Adipose tissue (tissue), 3 donors: ENCODE measurements at regions not wholly inside any gene's neighbourhood (a gene's known extent, or its start where the extent isn't known, plus 50 kb on each side); places are given as distances from the start of the nearest gene placed in this dataset.
"Not testable (repeated sequence)": the region's sequence is repeated elsewhere in the genome, so short reads cannot be mapped to it uniquely, and the experiment has no call there.

Experiments used
- H3K27ac ChIP-seq: one replicate; pipeline ENCODE4 v1.5.1; 2013; ENCODE audit warnings: low read depth, low read length
- WGBS, 3 donors: extraction: QIAGEN DNeasy Blood & Tissue Kit; methylation state at CpG; one replicate each; pipeline ENCODE4 v1.1.7; 2013; 5-methylcytosine and 5-hydroxymethylcytosine counted together
- donor health status: healthy with polysubstance abuse.
- donor health status: Bipolar disorder and iron deficiency.
- donor health status: healthy.

DNA sequence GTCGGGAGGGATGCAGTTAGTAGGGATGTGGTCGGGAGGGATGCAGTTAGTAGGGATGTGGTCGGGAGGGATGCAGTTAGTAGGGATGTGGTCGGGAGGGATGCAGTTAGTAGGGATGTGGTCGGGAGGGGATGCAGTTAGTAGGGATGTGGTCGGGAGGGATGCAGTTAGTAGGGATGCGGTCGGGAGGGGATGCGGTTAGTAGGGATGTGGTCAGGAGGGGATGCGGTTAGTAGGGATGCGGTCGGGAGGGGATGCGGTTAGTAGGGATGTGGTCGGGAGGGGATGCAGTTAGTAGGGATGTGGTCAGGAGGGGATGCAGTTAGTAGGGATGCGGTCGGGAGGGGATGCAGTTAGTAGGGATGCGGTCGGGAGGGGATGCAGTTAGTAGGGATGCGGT, 96.2 kb downstream of the BDH1 start:
- WGBS, 3 donors = 69 to 75% (median 74%) methylated on average over 18 to 19 of the region's 19 CpGs
- H3K27ac ChIP-seq = not testable (repeated sequence)

DNA sequence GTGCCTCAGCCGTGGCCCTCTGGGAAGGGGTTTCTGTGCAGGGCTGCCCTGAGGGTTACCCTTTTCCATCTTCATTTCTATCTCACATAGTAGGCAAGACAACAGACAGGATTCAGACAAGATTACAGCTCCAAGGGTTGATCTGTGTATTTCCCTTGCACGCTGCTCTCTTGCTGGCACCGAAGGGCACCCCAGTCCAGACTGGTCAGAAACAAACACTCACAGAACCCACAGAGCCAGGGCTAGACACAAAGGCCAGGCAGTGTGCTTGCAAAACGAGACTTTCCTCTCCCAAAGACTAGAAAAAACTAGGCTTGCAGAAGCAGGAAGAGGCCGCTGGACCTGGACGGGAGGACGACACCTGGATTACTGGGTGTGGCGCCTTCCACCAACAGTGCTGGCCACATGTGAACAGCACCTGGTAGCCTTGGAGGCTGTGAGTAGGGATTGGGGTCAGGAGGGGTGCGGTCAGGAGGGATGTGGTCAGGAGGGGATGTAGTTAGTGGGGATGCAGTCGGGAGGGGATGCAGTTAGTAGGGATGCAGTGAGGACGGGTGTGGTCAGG, 96.8 kb downstream of the BDH1 start:
- no peak overlapping the region for H3K27ac ChIP-seq
- 80 to 90% (median 84%) methylated on average over 10 to 11 of the region's 11 CpGs for WGBS, 3 donors

DNA sequence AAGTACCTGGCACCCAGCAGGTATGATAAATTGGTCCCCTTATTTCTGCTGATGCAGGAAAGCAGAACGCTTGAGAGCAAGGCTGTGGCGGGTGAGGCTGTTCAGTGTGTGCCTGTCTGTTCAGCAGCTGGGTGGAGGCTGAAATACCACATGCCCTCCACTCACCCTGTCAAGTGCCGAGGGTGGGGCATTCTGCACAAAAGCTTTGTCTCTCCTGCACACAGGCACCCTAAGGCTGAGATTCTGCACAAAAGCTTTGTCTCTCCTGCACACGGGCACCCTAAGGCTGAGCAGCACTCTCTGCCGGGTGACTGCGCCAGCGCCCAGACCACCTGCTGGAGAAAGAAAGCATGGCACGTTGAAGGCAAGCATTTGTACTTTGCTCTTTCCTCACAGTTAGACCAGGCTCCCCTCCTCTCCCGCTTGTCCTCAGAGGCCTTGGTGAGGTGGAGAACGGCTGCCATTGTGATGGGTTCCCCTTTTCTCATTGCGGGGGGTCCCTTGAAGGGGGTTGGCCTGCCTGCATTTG, 97.5 kb downstream of the BDH1 start:
- H3K27ac ChIP-seq = no peak overlapping the region
- 56 to 65% (median 60%) methylated on average over 11 of the region's 11 CpGs for WGBS, 3 donors

DNA sequence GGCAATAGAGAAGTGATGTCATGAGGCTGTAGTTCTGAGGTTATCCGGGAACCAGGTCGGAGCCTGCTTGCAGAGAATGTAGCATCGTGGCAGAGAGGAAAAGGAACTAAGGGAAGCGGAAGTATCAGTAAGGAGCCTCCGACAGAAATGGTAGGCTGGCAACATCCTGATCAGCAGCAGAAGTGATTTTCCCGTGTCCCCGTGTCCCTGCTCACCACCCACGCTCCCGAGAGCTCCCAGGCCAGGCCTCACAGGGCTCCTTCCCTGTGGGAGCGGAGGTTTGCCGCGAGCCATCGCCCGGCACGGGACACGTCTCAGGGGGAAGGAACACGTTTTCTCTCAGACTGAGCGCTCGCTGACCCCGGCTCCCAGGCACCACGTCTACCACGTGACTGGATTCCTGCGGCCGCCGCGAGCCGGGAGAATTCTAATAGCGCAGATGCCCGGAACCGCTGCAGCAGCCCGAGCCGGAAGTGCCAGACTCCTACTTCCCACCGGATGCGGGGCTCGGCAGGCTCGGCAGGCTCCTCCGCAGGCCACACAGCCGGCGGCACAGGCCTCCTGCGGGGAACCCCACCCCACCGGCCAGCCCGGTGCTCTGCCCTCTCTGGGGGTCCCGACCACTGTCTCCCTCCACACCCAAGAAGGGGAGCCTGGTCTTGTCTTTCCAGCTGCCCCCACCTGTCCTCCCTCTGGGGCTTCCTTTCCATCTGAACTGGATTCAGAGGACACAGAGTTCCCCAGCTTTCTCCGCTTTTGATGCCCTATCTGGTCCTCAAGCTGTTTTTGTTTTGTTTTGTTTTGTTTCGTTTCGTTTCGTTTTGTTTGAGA, 99.3 kb downstream of the BDH1 start:
- peak overlapping the region; percentile 64 for H3K27ac ChIP-seq
- WGBS, 3 donors = 4 to 9% (median 6%) methylated on average over 47 of the region's 47 CpGs

DNA sequence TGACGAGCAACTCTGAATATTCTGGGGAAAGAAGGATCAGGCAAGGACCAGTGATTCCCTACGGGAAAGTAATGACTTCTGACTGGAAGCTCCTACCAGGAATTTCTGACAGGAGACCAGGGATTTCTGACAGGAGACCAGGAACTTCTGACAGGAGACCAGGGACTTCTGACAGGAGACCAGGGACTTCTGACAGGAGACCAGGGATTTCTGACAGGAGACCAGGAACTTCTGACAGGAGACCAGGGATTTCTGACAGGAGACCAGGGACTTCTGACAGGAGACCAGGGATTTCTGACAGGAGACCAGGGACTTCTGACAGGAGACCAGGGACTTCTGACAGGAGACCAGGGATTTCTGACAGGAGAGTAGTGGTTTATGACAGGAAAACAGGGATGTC, 100.9 kb downstream of the BDH1 start:
- not testable (repeated sequence) for H3K27ac ChIP-seq
- WGBS, 3 donors = 73 to 82% (median 80%) methylated on average over 2 of the region's 2 CpGs

DNA sequence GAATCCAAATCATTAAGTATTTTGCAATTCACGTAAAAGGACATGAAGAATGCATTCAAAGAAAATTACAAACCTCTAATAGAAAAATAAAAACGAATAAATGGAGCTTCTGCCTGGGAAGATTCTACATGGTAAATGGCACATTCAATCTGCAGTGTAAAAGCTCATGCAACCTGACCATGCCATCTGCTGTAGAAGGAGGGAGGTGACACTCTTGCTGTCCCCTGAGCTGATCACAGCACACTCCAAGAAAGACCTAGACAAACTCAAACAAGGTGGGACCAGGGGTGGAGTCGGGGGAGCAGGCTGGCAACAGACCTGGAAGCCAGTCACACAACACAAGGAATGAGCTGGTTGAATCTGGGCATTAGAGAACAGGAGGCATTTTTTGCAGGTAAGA, 101.8 kb downstream of the BDH1 start:
- no peak overlapping the region for H3K27ac ChIP-seq
- WGBS, 3 donors = 48 to 66% (median 56%) methylated on average over 3 of the region's 3 CpGs

DNA sequence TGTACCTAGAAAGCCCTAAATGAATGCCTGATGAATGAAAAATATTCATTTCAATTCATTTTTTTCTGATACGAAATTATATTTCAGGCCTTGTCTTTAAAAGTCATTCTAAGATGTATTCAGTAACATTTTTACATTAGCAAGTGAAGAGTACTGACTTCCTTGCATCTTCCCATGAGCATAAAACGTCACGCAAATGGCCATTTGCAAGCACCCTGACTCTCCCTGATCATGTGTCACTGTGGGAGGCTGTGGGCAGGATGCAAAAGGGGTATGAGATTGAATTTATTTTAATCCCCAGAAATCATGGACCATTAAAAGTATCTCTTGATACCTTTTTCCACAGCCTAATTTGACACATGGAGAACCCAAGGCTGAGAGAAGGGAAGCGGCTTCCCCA, 105.0 kb downstream of the BDH1 start:
- no peak overlapping the region for H3K27ac ChIP-seq
- WGBS, 3 donors = 85 to 88% (median 86%) methylated on average over 4 of the region's 4 CpGs

DNA sequence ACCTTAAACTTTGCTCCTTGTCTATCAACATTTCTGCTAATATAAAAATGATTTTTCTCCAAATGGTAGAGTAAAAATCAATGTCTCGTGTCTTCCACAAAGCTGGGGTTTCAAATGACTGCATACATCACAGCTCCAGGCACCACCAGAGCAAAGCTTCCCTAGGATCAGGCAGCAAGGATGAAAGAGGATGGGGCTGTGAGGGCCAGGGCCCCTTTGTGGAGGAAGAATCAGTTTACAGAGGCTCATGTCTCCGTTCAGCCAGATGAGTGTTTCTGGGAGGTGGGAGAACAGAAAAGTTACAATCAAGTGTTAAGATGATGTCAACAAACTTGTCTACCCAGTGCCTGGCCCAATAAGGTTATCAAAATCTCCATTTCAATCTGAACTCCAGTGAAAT, 105.5 kb downstream of the BDH1 start:
- 52 to 86% (median 84%) methylated on average over 2 of the region's 2 CpGs for WGBS, 3 donors
- H3K27ac ChIP-seq = no peak overlapping the region

DNA sequence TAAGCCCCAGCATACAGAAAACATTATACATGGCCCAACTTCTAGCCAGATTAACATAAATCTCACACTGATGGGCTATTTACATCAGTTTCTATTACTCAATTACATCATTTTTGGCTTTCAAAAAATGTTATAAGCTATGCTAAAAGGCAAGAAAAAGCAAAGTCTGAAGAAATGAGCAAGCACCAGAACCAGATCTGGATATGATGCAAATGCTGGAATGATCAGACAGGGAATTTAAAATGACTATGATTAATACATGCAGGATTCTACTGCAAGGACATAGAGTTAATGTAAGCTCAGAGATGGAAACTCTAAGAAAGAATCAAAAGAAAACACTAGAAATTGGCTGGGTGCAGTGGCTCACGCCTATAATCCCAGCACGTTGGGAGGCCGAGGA, 106.6 kb downstream of the BDH1 start:
- 87 to 95% (median 88%) methylated on average over 3 of the region's 3 CpGs for WGBS, 3 donors
- H3K27ac ChIP-seq = not testable (repeated sequence)

DNA sequence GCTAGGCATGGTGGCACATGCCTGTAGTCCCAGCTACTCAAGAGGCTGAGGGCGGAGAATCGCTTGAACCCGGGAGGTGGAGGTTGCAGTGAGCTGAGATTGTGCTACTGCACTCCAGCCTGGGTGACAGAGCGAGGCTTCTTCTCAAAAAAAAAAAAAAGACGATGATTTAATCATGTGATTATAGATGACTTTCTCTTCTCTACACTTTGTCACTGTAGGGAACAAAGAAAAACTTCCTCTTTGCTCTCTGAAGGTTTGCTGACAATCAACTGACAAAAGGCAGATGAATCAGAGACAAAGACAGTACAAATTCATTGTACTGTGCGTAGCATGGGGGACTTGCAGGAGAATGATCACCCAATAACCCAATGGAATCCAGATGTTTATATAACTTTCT, 108.0 kb downstream of the BDH1 start:
- not testable (repeated sequence) for H3K27ac ChIP-seq
- WGBS, 3 donors = 74 to 83% (median 79%) methylated on average over 6 of the region's 6 CpGs

DNA sequence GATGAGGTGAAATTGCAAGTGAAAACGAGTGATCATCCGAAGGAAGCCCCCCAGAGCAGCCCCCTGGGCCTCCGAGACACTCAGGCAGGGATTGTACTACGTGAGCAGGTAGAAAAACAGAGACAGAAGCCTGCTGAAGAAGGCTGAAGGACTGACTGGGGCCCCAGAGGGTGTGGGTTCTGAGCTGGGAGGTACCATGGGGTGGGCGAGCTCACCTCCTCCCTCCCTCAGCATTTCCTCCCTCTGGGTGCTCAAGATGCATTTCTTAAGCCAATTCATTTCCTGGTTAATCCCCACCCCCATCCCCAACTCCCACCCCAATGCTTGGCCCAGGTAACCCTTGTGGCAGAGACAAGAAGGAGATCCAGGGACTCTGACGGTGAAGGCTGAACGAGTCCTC, 108.7 kb downstream of the BDH1 start:
- H3K27ac ChIP-seq = no peak overlapping the region
- 85 to 89% (median 88%) methylated on average over 7 of the region's 7 CpGs for WGBS, 3 donors

DNA sequence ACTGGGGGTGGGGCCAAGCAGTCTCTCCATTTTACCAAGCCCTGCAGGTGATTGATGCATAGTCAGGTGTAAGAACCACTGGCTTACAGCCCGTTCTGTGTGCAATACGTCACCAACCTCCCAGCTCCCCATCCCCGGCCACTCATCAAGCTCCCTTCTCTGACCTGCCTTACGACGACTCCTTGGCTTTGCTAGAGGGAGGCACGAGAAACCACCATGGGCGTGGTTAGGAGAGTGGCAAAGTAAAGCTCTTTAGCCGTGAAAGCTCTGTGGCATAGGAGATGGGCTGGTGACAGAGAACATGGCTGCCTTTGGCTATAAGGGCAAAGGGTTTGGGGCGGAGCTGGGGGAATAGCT, 109.1 kb downstream of the BDH1 start:
- H3K27ac ChIP-seq = no peak overlapping the region
- WGBS, 3 donors = 83 to 91% (median 89%) methylated on average over 9 of the region's 9 CpGs

DNA sequence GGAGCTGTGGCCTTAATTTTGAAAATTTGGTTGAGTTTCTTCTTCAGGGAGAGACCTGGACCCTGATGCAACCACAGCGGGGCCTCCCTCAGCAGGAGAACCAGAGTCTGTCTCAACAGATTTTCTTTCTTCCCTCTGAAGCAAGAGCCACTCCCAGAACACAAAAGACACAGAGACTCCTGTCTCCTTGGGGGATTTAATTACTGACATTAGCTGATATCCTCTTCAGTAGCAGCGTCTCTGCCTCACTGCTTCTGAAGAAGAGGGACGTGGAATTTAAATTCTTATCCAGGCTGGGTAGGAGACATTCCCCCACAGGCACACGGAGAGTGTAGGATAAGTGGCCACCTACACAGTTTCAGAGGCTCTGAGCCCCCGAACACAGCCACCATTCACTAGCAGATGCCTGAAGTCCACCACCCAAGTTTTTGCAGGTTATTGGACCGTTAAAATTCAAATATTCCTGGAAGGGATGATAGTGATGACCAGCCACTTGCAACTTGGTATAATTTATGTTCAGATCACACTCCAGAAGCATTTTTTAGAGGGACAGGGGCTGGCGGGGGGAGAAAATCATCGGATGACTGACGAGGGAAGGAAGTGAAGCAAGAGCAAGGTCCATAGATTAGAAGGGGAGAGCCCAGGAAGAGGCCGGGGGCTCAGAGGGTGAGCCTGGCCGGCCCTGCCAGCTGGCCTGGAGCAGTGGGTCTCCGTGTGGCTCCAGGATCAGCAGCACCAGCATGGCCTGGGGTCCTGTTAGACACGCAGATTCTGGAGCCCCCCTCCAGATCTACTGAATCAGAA, 109.7 kb downstream of the BDH1 start:
- H3K27ac ChIP-seq = no peak overlapping the region
- 72 to 79% (median 77%) methylated on average over 12 to 13 of the region's 13 CpGs for WGBS, 3 donors

DNA sequence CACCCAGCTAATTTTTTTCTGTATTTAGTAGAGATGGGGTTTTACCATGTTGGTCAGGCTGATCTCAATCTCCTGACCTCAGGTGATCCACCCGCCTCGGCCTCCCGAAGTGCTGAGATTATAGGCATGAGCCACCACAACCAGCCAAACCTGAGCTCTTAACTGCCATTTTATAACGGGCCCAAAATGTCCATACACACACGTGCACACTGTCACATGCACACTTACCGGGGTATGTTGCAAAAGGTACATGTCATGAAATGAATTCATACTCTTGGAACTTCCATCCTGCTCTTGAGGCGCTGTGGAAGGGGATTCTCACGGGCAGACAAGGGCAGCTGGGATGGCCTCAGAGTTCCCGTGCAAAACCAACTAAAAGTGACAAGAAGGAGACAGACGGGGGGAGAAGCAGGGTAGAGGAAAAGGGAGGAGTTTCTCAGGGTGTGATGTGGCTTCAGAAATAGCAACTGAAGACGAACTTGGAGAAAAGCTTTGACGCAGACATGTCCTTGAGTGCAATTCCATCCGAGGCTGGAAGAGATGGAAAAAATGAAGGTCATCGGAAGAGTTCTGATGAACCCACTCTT, 110.9 kb downstream of the BDH1 start:
- 90 to 91% (median 90%) methylated on average over 14 of the region's 14 CpGs for WGBS, 3 donors
- no peak overlapping the region for H3K27ac ChIP-seq

DNA sequence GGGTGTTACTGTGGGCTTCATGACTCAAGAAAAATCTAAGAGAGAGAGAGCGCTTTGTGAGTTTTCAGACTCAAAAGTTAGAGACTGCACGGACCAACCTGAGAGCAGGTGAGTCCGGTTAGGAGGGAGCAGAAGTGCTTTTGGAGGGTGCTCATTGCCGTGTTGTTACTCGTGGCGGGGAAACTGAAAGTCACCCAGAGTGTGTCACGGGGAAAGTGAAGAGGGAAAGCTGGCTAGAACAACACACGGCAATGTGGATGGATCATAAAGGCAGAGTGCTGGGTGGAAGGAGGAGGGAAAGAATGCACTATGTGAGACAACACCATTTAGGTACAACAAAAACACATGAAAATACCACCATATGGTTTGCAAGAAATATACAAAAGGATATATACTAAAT, 112.3 kb downstream of the BDH1 start:
- 87 to 96% (median 90%) methylated on average over 8 of the region's 8 CpGs for WGBS, 3 donors
- no peak overlapping the region for H3K27ac ChIP-seq

DNA sequence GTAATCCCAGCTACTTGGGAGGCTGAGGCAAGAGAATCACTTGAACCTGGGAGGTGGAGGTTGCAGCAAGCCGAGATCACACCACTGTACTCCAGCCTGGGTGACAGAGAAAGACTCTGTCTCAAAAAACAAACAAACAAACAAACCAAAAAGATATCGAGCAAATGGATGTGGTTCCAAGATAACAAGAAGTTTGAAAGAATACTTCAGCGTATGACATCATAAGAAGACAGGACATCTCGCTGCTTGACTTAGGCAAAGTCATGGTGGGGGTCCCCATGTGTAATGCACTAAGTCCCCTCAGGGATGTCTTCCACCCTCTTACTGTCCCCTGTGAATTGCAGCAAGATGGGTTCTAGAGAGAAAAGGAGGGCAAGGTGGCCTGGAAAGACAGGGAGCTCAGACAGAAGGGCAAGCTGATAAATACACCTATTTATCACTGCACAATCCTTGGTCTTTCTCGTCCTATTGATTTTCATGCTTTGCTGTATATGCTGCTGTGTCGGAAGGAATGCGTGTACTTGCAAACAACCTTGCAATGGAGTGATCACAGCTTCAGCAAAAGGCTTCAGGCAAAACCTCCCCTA, 115.0 kb downstream of the BDH1 start:
- H3K27ac ChIP-seq = no peak overlapping the region
- WGBS, 3 donors = 74 to 93% (median 90%) methylated on average over 7 of the region's 7 CpGs

DNA sequence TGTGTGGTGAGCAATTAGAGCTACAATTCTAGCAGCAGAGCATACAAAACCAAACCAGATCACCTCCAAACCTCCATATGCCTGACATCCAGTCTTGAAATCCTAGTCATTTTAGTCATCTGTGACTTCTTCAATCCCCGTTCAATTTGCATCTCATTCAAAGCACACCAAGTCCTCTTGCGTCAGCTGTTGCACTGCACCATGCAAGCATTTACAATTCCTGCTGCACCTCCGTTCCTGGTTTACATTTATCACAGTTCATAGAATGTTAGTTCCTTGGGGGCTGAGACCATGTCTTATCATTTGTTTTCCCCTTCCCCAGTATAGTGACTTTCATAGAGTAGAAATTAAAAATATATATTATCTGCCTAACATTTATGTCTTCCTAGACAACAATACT, 116.9 kb downstream of the BDH1 start:
- no peak overlapping the region for H3K27ac ChIP-seq
- WGBS, 3 donors = 93 to 96% (median 93%) methylated on average over 3 of the region's 3 CpGs

DNA sequence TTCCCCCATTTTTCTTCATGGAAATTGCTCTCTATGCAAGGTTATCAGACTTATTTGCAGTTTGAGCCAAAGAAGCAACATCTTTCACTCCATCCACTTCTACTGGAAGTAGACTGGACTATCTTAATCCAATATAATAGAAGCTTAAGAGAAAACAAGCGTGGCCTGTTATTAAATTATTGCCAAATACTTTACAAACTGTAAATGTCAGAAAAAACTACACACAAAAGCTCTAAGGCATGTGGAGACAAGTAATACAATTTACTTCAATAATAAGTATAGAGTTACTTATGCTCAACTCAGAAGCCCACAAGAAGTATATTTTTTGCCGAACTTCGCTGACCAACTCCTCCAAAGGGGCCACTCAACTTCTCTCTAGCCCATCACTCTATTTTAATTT, 120.3 kb downstream of the BDH1 start:
- no peak overlapping the region for H3K27ac ChIP-seq
- WGBS, 3 donors = 90 to 97% (median 93%) methylated on average over 3 of the region's 3 CpGs

DNA sequence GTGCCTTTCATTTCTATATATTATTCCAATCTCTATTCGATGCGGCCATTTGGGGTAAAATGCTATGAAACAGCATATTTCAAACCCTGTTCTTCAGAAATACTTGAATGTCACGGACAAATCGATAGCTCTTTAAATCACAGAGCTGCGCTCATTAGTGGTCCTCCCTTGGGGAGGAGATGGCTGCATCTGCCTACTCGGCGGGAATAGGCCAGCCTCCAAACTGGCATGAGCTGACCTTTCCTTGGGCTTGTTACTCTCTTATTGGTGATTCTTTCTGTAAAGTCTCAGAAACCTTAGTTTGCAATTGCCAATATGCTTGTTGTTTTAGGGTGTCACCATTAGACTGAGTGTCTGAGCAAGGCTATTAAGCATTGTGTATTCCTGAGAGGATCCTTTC, 120.9 kb downstream of the BDH1 start:
- WGBS, 3 donors = 76 to 90% (median 90%) methylated on average over 7 of the region's 7 CpGs
- H3K27ac ChIP-seq = no peak overlapping the region
